ENCODE measurements at regions not wholly inside any gene's neighbourhood (a gene's known extent, or its start where the extent isn't known, plus 50 kb on each side); places are given as distances from the start of the nearest gene placed in this dataset.

- no peak for TF ChIP-seq EZH2phosphoT487 (IDR thresholded peaks at IDR 0.05; ENCODE audit: borderline replicate concordance)
- no peak for TF ChIP-seq CTCF (conservative IDR thresholded peaks at IDR 0.05; ENCODE audit: low read length)
These were observed 95.8 kb upstream of the TGFBR2 start for GRCh38 chr3:30510596-30510995.
